Stimulated activated CD4-positive, alpha-beta T cell treated with anti-CD3 and anti-CD28 coated beads, Interleukin-4, amount 100 ng/mL, for 48 hours (primary cell): ENCODE measurements at regions not wholly inside any gene's neighbourhood (a gene's known extent, or its start where the extent isn't known, plus 50 kb on each side); places are given as distances from the start of the nearest gene placed in this dataset.
A peak's percentile ranks its signal among the peaks of the same experiment; 100 is the strongest.
"Not testable (repeated sequence)": the region's sequence is repeated elsewhere in the genome, so short reads cannot be mapped to it uniquely, and the experiment has no call there.

Experiments used
- DNase-seq, 2 donors: peaks; one replicate each; pipeline ENCODE4 v3.0.0-alpha.2; 2020; ENCODE audit warnings: low read depth in 2 of 2

DNA sequence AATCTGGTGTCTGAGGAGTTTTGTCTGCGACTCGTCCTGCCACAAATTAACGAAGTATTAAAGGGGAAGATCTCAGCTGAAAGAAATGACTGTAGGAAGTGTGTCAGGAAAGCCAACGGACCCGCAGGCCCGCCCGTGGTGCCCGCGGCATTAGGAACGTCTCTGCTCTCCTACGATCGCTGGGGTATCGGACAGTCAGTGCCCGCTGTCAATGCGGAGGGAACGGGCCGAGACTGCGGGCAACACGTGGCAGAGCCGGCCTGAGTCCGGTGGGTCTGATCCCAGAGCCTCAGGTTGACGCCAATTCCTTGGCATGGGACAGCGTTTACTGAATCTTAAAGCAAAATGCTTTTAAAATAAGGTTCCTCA, 128.7 kb downstream of the KBTBD2 start:
- no peak for DNase-seq

DNA sequence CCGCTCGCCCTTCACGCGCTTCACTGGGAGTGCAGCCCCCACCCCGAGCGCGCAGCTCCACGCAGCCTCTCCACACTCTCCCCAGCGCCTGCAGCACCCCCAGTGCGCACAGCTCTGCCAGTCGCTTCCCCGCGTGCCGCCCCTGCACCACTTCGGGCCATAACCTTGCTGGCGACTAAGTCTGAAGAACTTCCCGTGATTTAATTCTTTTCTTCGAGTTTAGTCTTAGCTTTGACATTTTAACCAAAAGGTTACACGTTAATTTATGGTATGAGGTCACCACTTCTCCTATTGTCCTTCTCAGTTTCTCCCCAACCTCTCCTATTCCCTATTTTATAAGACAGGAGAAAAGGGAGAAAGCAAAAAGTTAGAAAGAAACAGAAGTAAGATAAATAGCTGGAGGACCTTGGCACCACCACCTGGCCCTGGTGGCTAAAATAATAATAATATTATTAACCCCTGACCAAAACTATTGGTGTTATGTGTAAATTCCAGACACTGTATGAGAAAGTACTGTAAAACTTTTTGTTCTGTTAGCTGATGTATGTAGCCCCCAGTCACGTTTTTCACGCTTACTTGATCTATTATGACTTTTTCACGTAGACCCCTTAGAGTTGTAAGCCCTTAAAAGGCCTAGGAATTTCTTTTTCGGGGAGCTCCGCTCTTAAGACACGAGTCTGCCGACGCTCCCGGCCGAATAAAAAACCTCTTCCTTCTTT, 129.2 kb downstream of the KBTBD2 start:
- not testable (repeated sequence) for DNase-seq

DNA sequence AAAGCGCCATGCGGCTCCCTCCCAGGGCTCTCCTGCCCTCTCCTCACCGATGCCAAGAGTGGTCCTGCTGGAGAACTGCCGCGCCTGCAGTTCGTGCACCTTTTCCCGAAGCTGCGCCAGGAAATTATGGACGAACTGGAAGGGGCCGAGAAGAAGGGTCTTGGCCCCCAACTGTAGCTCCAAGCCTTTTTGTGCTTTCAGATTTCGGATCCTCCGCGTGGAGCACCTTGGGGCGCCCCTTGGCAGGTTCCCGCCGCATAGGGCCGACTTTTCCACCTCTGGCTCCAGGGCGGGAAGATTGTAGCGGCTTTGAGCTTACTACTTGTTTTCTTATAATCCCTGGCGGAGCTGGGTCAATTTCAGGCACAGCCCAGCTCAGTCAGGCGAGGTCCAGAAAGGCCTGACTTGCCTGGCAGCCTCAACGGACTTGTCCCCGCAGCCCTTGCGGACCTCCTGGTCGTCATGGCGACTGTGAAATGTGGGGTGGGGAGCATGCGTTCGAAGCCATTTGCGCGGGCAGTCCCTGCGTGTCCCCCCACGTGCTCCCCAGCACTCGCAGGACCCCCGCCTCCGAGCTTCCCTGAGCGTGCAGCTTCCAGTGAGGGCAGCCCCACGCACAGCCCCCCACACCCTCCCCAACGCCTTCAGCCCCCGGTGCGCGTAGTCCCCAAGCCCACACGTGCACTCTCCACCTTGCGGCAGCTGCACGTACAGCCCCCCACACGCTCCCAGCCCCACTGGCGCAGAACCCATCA, 129.9 kb downstream of the KBTBD2 start:
- DNase-seq = no peak

DNA sequence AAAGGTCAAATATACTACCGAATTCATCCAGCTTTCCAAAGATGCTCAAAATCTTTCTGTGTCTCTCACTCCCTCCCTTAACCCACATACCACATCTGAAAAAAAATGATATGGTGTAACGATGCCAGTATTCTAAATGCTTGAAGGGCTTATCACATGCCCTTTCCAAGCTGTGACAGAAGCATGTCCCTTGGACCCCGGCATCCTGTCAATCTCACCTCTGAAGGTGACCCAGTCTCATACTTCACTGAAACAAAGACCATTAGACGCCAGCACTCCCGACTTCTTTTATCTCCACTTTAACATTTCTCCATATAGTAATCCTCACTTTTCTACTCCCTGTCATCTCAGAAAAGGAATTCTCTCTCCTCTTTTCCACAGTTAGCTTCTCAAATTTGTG, 130.8 kb downstream of the KBTBD2 start:
- not testable (repeated sequence) for DNase-seq

DNA sequence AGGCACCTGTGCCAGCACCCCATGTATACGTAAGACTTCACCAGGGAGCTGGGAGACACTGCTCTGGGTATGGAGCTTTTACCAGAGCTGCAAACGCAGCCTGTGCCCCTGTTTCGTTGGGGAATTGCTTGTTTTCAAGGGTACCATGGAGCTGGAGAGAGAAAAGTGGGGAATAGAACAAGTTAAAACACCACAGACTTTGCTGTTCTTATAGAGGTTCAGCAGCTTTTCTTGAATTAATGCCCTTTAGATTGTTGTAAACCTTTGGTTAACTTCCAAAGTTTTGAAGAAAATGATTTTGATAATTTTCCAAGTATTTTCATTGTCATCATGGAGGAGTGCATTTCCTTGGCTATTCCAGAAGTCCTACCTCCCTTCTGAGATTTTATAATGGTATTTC, 131.7 kb downstream of the KBTBD2 start:
- not testable (repeated sequence) for DNase-seq

DNA sequence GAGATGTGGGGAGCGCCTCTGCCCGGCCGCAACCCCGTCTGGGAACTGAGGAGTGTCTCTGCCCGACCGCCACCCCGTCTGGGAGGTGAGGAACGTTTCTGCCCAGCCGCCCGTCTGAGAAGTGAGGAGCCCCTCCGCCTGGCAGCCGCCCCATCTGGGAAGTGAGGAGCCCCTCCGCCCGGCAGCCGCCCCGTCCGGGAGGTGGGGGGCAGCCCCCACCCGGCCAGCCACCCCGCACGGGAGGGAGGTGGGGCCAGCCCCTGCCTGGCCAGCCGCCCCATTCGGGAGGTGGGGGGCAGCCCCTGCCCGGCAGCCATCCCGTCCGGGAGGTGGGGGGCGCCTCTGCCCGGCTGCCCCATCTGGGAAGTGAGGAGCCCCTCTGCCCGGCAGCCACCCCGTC, 137.7 kb downstream of the KBTBD2 start:
- not testable (repeated sequence) for DNase-seq

DNA sequence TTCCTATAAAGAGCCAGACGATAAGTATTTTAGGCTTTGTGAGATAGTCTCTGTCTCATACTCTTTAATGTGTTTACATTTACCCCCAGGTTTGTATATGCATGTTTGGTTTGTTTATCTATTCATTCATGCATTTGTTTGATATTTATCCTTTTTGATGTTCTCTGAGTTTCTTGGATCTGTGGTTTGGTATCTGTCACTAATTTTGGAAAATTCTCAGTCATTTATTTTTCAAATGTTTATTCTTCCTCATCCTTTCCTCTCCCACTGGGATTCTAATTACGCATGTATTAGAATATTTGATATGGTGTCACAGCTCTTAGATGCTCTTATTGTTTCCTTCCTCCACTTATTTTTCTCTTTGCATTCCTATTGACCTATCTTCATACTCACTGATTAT, 143.2 kb downstream of the KBTBD2 start:
- DNase-seq = not testable (repeated sequence)

DNA sequence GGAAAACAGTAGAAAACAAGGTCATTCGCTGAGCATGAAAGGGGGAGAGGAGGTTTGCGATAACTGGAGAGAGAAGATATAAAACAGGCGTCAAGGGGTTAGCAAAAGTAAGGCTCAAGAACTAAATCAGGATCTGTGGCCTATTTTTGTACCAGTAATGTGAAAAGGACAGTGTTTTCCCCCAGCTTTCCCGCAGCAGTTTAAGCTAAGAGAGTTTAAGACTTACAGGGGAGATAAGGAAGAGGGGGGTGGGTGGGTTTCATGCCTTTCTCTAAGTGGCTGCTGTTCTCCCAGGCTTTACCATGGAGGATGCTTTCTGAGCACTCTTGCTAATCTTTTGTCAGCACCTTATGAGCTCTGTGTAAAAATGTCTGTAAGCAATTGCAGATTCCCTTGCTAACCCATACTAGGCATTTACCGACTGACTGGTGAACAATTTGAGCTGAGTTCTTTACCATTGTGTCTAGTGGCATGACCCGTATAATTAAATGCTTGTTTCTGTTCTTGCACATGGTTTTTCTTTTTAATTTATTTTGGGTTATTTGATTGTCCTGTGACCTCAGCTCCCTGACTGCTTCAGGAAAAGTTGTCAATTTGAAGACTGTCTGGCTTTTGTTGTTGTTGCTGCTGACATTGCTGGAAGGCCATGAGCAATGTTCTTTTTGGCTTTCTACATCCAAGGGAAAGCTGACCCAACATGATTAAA, 144.0 kb downstream of the KBTBD2 start:
- not testable (repeated sequence) for DNase-seq

DNA sequence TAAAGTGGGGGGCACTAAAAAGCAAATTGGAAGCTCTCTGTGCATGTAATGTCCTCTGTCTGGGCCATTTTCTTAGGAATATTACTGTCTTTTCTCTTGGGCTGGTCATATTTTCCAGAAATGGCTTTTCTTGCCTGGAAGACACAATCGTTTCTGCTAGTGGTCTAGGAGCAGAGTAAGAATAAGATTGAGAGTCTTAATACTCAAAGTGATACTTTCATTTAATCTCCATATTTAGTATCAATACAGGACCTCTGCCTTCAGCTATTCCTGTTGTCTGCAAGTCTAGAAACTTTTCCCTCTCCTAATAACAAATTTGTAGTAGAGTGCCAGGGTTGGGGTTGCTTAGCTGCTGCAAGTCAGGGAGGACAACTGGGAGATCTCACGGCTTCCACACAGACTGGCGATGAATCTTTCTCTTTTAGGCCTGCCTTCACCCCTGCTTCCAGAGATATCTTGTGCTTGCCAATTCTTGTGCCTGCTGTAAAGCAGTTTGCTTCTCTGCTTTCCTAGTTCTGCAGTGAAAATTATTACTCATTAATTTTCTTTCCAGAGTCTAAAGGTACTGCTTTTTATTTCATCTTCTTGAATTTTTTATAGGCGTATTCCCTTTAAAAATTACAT, 149.6 kb downstream of the KBTBD2 start:
- DNase-seq = not testable (repeated sequence)

DNA sequence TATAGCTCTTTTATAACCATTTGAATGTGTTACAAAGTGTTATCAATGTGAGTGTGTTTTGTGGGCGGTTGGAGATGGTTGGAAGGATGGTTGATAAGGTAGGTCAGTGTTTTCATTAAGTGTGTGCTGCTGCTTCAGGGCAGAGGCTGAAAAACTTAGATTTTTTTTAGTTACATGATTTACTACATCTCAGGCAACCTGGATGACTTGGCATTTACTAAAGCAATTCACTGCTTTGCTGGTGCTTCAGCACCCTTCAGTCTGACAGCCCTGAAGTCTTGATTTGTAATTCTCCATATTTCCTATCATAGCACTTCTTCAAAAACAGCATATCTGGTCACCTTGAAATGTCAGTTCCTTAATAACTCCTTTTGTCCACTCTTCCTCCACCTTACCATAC, 151.8 kb downstream of the KBTBD2 start:
- not testable (repeated sequence) for DNase-seq

DNA sequence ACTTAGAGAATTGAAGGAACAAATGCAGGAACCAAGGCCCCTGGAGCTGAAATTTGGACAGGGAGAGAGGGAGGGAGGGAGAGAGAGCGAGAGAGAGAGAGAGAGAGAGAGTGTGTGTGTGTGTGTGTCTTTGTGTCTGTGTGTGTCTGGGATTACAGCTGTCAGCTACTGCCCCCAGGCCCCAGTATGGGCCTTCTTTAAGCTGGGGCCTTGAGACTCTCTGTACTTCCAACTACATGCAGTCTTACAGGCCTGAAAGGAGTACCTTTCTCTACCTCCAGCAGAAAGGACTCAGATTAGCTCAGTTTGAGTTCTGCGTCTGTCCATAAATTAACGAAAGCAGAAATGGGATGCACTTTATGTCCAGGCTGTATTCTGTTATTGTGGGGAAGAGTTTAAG, 153.2 kb downstream of the KBTBD2 start:
- DNase-seq = not testable (repeated sequence)

DNA sequence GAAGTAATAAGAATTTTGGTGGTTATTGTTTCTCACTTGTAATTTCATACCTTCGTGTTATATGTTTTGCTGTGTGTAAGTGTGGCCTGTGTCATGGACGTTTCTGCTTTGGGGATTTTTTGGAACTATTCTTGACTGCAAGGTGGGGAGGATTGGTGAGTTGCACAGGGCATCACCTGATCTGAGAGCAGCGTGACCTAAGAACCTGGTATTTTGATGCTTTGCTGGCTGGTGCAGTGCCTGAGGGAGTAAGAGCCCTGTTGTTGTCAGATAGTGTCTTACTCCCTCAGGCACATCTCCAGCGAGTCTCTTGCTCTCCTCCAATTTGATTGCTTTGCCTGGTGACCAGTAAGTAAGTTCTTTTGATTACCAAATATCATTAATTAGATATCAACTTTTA, 158.8 kb downstream of the KBTBD2 start:
- not testable (repeated sequence) for DNase-seq

DNA sequence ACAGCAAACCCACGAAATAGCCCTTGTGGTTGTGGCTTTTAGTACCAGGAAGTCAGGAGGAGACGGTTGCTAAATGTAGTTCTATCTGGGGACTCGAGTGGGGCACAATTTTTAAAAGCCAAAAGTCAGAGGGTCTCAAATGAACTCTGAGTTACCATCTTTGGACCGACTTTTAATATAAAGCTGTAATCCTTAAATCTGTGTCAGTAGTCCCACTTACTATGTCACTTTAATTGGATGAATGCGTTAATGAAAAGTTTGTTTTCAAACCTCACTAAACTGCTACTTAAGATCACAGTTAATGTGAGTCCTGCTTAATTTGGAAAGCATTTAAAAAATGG, 162.3 kb downstream of the KBTBD2 start:
- not testable (repeated sequence) for DNase-seq

DNA sequence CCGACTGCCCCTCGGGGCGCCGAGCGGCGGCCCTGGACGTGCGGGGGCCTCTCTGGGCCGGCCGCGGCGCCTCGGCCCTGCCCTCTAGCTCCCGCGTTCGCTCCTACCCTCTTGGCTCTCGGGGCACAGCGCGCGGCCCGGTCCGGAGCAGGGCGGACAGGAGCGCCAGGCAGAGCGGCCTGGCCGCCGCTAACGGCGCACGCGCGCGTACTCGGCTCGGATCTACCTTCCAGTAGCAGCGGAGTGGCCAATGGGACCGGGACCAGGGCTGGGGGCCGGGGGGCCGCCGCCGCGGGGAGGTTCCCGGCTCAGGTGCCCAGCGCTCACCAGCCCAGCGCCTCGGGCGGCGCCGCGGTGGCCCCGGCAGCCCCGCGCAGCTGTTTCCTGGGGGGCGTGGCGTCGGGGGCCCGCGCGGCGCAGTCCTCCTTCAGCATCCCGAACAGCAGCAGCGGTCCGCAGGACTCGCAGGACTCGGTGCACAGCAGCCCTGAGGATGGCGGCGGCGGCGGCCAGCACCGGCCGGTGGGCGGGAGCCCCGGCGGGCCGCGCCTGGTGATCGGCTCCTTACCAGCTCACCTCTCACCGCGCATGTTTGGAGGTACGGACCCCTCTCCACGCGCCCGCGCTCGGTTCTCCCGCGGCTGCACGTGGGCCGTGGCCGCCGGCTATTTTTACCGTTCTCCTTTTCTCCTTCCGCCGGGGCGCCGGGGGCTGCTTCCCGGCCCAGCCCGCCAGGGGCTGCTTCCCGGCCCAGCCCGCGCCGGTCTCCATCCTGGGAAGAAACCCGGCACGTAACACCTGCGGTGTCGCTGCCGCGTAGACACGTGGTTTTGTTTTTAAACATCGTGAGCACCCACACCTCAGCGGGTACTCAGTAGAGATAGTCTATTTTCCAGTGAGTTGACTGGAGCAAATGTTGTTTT, 162.9 kb downstream of the KBTBD2 start:
- DNase-seq = peak; percentile 20 to 24

DNA sequence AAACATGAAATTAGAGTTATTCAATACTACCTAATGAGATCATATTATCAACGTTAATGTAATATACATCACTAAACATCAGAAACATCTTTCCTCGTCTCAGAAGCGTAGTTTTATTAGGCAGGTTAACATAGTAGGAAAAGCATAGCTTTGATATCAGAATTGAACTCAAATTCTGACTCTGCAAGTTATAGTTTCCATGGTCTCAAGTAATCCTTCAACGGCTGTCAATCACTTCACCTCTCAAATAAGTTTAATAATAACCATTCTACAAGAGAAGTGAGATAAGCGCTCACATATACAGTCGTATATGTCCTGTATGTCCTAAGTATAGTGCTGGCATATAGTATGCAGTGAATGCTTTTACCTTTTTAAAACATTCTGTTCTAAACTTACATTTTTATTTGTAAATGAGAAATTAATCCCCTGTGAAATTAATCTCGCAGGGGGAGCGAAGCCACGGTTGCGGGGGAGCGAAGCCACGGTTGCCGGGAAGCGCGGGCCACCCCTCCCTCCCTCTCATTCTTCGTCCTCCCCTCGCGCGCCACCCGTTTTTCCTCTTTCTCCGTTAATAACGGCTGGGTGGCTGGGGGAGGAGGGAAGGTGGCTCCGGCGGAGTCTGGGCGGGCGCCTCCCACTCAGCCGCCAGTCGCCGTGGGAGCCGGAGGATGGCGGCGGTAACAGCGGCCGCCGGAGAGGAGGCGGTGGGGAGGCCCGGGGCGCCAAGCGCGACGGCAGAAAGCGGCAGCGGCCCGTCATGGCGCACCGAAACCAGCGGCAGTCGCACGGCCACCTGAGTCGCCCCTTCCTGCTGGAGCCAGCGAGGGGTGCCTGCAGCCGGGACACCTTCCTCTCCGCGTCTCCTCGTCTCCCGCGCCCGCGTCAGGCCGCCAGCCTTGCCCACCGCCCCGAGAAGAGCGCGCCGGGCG, 163.8 kb downstream of the KBTBD2 start:
- DNase-seq = peak; percentile 3 to 28

DNA sequence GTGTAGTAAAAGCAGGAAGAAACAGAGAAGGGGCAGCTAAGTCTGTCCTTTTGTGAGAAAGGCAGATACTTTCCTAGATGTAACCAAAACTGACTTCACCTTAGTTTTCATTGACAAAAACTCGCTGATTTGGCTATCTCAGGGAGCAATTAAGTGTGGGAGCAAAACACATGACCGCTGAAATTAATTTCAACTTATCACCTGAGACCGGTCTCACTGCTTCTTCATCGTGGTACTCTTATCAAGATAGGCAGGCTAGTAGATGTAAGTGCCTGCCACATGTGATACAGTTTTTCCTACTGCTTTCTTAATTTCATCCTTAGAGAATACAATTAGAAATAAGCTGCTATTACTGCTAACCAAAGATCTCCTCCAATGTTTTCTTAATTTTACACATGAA, 168.7 kb downstream of the KBTBD2 start:
- not testable (repeated sequence) for DNase-seq

DNA sequence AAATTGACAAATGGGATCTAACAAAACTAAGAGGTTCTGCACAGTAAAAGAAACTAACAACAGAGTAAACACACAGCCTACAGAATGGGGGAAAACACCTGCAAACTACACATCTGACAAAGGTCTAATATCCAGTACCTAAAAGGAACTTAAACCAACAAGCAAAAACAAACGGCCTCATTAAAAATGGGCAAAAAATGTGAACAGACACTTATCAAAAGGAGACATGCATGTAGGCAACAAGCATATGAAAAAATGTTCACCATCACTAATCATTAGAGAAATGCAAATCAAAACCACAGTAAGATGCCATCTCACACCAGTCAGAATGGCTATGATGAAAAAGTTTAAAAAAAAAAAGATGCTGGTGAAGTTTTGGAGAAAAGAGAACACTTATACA, 197.4 kb downstream of the KBTBD2 start:
- no peak for DNase-seq

DNA sequence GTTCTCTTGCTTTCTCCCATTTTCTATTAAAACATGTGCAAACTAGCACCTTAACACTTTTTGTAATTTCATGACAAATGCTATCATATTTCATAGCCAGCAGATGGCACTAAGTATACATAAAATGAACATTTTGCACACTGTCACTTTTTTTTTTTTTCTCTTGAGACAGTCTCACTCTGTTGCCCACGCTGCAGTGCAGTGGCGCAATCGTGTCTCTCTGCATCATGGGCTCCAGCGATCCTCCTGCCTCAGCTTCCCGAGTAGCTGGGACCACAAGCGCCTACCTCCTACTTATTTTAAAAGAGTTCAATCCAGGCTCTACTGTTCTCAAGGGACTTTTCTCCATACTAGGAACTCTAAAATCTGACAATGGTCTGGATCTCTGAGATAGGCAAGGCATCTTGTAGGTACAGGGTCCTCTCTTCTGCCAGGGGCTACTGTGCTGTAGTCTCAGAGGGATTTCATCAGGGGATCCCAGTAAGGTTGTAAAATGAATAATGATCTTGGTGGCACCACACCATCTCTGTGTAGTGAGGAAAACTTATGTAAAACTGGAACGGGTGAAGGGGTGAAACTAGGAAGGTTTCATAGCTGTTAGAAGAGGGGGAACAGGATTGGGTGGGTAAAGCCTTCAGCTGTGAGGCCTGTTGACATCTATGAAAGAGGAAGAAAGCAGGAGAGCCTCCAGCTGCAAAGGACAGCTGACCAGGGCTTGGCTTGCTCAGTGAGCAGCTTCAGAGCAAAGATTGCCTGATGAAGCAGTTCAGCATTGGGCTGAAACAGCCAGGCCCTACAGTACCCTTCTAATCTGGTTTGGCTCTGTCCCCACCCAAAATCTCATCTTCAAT, 196.9 kb downstream of the AVL9 start:
- DNase-seq = peak in 1 of 2 donors; percentile 6

DNA sequence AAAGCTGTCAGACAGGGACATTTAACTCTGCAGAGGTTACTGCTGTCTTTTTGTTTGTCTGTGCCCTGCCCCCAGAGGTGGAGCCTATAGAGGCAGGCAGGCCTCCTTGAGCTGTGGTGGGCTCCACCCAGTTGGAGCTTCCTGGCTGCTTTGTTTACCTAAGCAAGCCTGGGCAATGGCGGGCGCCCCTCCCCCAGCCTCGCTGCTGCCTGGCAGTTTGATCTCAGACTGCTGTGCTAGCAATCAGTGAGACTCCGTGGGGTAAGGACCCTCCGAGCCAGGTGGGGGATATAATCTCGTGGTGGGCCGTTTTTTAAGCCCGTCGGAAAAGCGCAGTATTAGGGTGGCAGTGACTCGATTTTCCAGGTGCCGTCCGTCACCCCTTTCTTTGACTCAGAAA, 192.8 kb downstream of the AVL9 start:
- not testable (repeated sequence) for DNase-seq
